ENCODE measurements at regions not wholly inside any gene's neighbourhood (a gene's known extent, or its start where the extent isn't known, plus 50 kb on each side); places are given as distances from the start of the nearest gene placed in this dataset.

DNA sequence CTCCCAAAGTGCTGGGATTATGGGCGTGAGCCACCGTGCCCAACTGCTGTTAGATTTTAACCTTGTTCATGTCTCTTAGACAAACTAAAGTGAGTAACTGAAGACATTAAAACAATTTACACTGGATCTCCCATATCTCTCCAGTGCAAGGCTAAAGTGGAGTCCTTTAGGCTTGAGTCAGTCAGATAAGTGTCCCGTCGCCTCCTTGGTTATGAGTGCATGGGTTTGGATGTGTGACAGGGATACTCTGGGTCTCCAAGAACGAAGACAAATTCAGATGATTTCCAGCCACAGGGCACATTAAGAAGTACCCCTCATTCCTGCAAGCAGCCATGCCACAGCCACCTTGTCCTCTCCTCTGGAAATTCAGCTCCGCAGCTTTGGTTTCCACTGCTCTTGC lies 66.1 kb upstream of the PDZD8 start:
- ATAC-seq (no peak), DNase-seq (ENCODE audit: low read depth, low spot score) (no peak)
- CTCF ChIA-PET, result interaction anchor here (1.0 kb wide), 1 partner anchor 39 kb away, joined by 5 read pairs; no protein-coding TSS in a partner anchor
- no peaks in the 10 kb centered on the region for H3K36me3 ChIP-seq (ENCODE audit: control insufficient read depth, insufficient read depth, low read length)
- no peak for TF ChIP-seq TCF7L2 (IDR thresholded peaks at IDR 0.05; ENCODE audit: low read depth, low read length)
- H3K9me3 ChIP-seq (ENCODE audit: control insufficient read depth, insufficient read depth, low read depth, low read length), result no peaks in the 10 kb centered on the region
- H3K27ac ChIP-seq (ENCODE audit: low read length), result no peak overlapping the region
- H3K4me1 ChIP-seq (ENCODE audit: control insufficient read depth, insufficient read depth, low read length), result no peaks in the 10 kb centered on the region
- POLR2A ChIA-PET, result no interaction called here
- H3K27me3 ChIP-seq (ENCODE audit: control insufficient read depth, insufficient read depth, low read length), result no peaks in the 10 kb centered on the region
- in situ Hi-C loops (cut with HindIII; ENCODE audit: low pct_unique_long_range_greater_than_20kb, low sequenced_read_pairs) (no loop called here), intact Hi-C loops (cut with micrococcal nuclease; ENCODE audit: unreplicated experiment) (no loop called here)
- BruUV-seq (replicated peaks), result no TSS peak
- no peak overlapping the region for H3K4me3 ChIP-seq (ENCODE audit: low read depth in 2 of 2, low read length in 2 of 2)

DNA sequence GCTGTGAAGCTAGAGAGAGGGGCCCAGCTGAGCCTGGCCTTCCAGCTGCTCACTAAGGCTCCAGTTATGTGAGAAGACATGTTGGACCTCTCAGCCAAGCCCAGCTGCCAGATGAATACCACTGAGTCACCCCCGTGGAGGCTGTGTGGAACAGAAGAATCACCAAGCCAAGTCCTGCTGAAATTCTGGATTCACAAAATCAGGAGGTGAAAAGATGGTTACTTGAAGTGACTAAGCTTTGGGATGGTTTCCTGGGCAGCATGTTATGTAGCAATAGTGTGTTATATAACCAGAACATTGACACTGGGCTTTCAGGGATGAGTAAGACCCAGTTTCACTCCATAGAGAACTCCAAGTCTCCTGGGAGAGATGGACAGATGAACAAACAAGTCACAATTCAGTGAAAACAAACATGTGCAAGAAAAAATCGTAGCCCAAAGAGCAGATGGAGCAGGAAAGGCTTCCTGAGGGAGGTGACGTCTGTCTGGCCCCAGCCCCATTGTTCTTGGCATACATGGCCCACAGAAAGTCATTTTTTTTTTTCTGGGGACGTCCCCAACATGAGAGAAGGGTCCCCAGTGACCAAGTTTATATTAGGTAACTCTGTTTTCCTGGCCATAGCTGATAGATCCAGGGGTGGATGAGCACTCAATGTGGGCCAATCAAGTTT lies 64.1 kb upstream of the PDZD8 start:
- no peak for TF ChIP-seq TCF7L2 (IDR thresholded peaks at IDR 0.05; ENCODE audit: low read depth, low read length)
- ATAC-seq (no peak), DNase-seq (ENCODE audit: low read depth, low spot score) (no peak)
- BruUV-seq (replicated peaks), result no TSS peak
- Histone ChIP-seq H3K36me3 (ENCODE audit: control insufficient read depth, insufficient read depth, low read length) (no peaks in the 10 kb centered on the region), H3K27me3 (ENCODE audit: control insufficient read depth, insufficient read depth, low read length) (no peaks in the 10 kb centered on the region), H3K4me1 (ENCODE audit: control insufficient read depth, insufficient read depth, low read length) (no peaks in the 10 kb centered on the region), H3K9me3 (ENCODE audit: control insufficient read depth, insufficient read depth, low read depth, low read length) (no peaks in the 10 kb centered on the region), H3K27ac (ENCODE audit: low read length) (no peak overlapping the region), H3K4me3 (ENCODE audit: low read depth in 2 of 2, low read length in 2 of 2) (no peak overlapping the region)
- ChIA-PET CTCF (no interaction called here), POLR2A (interaction anchor here (0.6 to 0.7 kb wide), 2 partner anchors 138 to 248 kb away, joined by 3 to 4 read pairs; no protein-coding TSS in a partner anchor)
- in situ Hi-C loops (cut with HindIII; ENCODE audit: low pct_unique_long_range_greater_than_20kb, low sequenced_read_pairs) (no loop called here), intact Hi-C loops (cut with micrococcal nuclease; ENCODE audit: unreplicated experiment) (no loop called here)

DNA sequence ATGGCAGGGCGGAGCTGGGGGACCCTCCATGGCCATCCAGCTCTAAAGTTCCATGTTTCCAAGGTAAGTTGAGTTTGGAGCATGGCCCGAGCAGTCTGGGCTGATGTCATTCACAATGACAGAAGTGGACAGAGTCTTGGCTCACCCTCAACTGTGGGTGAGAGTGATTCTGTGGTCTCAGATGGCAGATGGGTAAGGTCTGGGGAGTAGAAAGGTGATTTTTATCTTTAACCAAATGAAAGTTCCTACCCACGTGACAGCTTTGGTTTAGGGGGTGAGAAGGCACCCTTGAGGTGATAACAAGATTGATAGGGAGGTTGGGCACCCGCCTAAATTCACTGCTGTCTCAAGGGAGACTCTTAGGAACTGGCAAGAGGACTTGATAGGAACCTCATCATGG lies 57.6 kb upstream of the PDZD8 start:
- Histone ChIP-seq H3K4me1 (ENCODE audit: control insufficient read depth, insufficient read depth, low read length) (no peaks in the 10 kb centered on the region), H3K9me3 (ENCODE audit: control insufficient read depth, insufficient read depth, low read depth, low read length) (no peaks in the 10 kb centered on the region), H3K27ac (ENCODE audit: low read length) (no peak overlapping the region), H3K27me3 (ENCODE audit: control insufficient read depth, insufficient read depth, low read length) (no peaks in the 10 kb centered on the region; the same call in 1 of the 2 replicates), H3K36me3 (ENCODE audit: control insufficient read depth, insufficient read depth, low read length) (no peaks in the 10 kb centered on the region), H3K4me3 (ENCODE audit: low read depth in 2 of 2, low read length in 2 of 2) (no peak overlapping the region)
- DNase-seq (ENCODE audit: low read depth, low spot score) (no peak), ATAC-seq (no peak)
- TF ChIP-seq SIN3A (IDR thresholded peaks at IDR 0.05; ENCODE audit: borderline replicate concordance, insufficient read depth, low read depth, low read length), result no peak
- TF ChIP-seq POLR2AphosphoS5 (IDR thresholded peaks at IDR 0.05; ENCODE audit: low read depth, low read length), result no peak
- TF ChIP-seq, protein P1, sequence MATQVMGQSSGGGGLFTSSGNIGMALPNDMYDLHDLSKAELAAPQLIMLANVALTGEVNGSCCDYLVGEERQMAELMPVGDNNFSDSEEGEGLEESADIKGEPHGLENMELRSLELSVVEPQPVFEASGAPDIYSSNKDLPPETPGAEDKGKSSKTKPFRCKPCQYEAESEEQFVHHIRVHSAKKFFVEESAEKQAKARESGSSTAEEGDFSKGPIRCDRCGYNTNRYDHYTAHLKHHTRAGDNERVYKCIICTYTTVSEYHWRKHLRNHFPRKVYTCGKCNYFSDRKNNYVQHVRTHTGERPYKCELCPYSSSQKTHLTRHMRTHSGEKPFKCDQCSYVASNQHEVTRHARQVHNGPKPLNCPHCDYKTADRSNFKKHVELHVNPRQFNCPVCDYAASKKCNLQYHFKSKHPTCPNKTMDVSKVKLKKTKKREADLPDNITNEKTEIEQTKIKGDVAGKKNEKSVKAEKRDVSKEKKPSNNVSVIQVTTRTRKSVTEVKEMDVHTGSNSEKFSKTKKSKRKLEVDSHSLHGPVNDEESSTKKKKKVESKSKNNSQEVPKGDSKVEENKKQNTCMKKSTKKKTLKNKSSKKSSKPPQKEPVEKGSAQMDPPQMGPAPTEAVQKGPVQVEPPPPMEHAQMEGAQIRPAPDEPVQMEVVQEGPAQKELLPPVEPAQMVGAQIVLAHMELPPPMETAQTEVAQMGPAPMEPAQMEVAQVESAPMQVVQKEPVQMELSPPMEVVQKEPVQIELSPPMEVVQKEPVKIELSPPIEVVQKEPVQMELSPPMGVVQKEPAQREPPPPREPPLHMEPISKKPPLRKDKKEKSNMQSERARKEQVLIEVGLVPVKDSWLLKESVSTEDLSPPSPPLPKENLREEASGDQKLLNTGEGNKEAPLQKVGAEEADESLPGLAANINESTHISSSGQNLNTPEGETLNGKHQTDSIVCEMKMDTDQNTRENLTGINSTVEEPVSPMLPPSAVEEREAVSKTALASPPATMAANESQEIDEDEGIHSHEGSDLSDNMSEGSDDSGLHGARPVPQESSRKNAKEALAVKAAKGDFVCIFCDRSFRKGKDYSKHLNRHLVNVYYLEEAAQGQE (IDR thresholded peaks at IDR 0.05; ENCODE audit: insufficient read depth in 1 of 2, low read depth in 2 of 2, low read length in 1 of 2), result no peak
- TF ChIP-seq, protein P2, sequence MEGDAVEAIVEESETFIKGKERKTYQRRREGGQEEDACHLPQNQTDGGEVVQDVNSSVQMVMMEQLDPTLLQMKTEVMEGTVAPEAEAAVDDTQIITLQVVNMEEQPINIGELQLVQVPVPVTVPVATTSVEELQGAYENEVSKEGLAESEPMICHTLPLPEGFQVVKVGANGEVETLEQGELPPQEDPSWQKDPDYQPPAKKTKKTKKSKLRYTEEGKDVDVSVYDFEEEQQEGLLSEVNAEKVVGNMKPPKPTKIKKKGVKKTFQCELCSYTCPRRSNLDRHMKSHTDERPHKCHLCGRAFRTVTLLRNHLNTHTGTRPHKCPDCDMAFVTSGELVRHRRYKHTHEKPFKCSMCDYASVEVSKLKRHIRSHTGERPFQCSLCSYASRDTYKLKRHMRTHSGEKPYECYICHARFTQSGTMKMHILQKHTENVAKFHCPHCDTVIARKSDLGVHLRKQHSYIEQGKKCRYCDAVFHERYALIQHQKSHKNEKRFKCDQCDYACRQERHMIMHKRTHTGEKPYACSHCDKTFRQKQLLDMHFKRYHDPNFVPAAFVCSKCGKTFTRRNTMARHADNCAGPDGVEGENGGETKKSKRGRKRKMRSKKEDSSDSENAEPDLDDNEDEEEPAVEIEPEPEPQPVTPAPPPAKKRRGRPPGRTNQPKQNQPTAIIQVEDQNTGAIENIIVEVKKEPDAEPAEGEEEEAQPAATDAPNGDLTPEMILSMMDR (IDR thresholded peaks at IDR 0.05), result no peak
- TF ChIP-seq TCF7L2 (IDR thresholded peaks at IDR 0.05; ENCODE audit: low read depth, low read length), result no peak
- ChIA-PET CTCF (no interaction called here), POLR2A (no interaction called here)
- intact Hi-C loops (cut with micrococcal nuclease; ENCODE audit: unreplicated experiment), result no loop called here
- in situ Hi-C loops (cut with HindIII; ENCODE audit: low pct_unique_long_range_greater_than_20kb, low sequenced_read_pairs), result no loop called here
- no TSS peak for BruUV-seq (replicated peaks)
